ENCODE measurements at regions not wholly inside any gene's neighbourhood (a gene's known extent, or its start where the extent isn't known, plus 50 kb on each side); places are given as distances from the start of the nearest gene placed in this dataset.

GRCh38 chr13:21817878-21818277 is 147.0 kb downstream of the FGF9 start:
- no peak for DNase-seq

GRCh38 chr13:21822029-21822428 is 151.2 kb downstream of the FGF9 start:
- DNase-seq: no peak

- DNase-seq: no peak
These were observed 152.5 kb downstream of the FGF9 start for GRCh38 chr13:21823416-21823815.

GRCh38 chr13:21823949-21824348 is 153.1 kb downstream of the FGF9 start:
- no peak for DNase-seq

GRCh38 chr13:21825186-21825585 is 154.3 kb downstream of the FGF9 start:
- no peak for DNase-seq

GRCh38 chr13:21825801-21826200 is 154.9 kb downstream of the FGF9 start:
- no peak for DNase-seq

- DNase-seq: no peak
These were observed 155.5 kb downstream of the FGF9 start for GRCh38 chr13:21826214-21827015.

- no peak for DNase-seq
These were observed 160.9 kb downstream of the FGF9 start for GRCh38 chr13:21831654-21832324.

GRCh38 chr13:21833921-21834320 is 163.0 kb downstream of the FGF9 start:
- DNase-seq: no peak

- no peak for DNase-seq
These were observed 163.6 kb downstream of the FGF9 start for GRCh38 chr13:21834521-21834920.

- DNase-seq: no peak
These were observed 166.4 kb downstream of the FGF9 start for GRCh38 chr13:21837288-21837687.

GRCh38 chr13:21837841-21838551 is 167.1 kb downstream of the FGF9 start:
- DNase-seq: no peak

GRCh38 chr13:21846605-21847004 is 175.7 kb downstream of the FGF9 start:
- DNase-seq: no peak

GRCh38 chr13:21849323-21849722 is 178.4 kb downstream of the FGF9 start:
- DNase-seq: no peak

- no peak for DNase-seq
These were observed 179.4 kb downstream of the FGF9 start for GRCh38 chr13:21850013-21851006.

GRCh38 chr13:21852043-21852442 is 181.2 kb downstream of the FGF9 start:
- no peak for DNase-seq

- no peak for DNase-seq
These were observed 182.9 kb downstream of the FGF9 start for GRCh38 chr13:21853779-21854178.

GRCh38 chr13:21868823-21869222 is 197.9 kb downstream of the FGF9 start:
- DNase-seq: no peak

GRCh38 chr13:21871382-21871781 is 200.5 kb downstream of the FGF9 start:
- no peak for DNase-seq

GRCh38 chr13:21871919-21872318 is 201.0 kb downstream of the FGF9 start:
- no peak for DNase-seq

- DNase-seq: no peak
These were observed 201.9 kb downstream of the FGF9 start for GRCh38 chr13:21872795-21873194.

Measured in nucleus accumbens (tissue), 56 donors.